Hepatocyte (in vitro differentiated cells): ENCODE measurements at regions not wholly inside any gene's neighbourhood (a gene's known extent, or its start where the extent isn't known, plus 50 kb on each side); places are given as distances from the start of the nearest gene placed in this dataset.

ENCODE experiments used
- EZH2 ChIP-seq: fragments of 200-600 bp; sonication (generic); IDR thresholded peaks from 2 replicates; pipeline ENCODE4 v1.6.1; 2016; ENCODE audit warnings: antibody characterized with exemption, mild to moderate bottlenecking, borderline replicate concordance
- EZH2phosphoT487 ChIP-seq: fragments of 200-600 bp; sonication (generic); IDR thresholded peaks from one replicate; pipeline ENCODE4 v1.6.1; 2018; ENCODE audit warnings: antibody characterized with exemption, mild to moderate bottlenecking, low read depth, moderate library complexity; ENCODE audit not compliant: unreplicated experiment, severe bottlenecking
- TF ChIP-seq, protein P1 (sequence below): fragments of 200-600 bp; sonication (generic); IDR thresholded peaks from 2 replicates; pipeline ENCODE4 v1.5.1; 2016; ENCODE audit warnings: antibody characterized with exemption, mild to moderate bottlenecking; ENCODE audit not compliant: poor library complexity

DNA sequence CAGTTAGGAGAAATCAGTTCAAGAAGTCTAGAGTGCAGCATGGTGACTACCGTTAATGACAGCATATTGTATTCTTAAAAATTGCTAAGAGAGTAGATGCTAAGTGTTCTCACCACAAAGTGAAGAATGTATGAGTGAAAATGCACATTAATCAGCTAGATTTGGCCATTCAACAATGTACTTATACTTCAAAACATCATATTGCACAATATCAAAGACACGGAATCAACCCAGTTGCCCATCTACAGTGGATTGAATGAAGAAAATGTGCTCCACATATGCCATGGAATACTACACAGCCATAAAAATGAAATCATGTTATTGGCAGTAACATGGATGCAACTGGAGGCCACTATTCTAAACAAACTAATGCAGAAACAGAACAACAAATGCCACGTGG, 119.9 kb upstream of the NDN start:
- TF ChIP-seq EZH2 = no peak
- TF ChIP-seq, protein P1, sequence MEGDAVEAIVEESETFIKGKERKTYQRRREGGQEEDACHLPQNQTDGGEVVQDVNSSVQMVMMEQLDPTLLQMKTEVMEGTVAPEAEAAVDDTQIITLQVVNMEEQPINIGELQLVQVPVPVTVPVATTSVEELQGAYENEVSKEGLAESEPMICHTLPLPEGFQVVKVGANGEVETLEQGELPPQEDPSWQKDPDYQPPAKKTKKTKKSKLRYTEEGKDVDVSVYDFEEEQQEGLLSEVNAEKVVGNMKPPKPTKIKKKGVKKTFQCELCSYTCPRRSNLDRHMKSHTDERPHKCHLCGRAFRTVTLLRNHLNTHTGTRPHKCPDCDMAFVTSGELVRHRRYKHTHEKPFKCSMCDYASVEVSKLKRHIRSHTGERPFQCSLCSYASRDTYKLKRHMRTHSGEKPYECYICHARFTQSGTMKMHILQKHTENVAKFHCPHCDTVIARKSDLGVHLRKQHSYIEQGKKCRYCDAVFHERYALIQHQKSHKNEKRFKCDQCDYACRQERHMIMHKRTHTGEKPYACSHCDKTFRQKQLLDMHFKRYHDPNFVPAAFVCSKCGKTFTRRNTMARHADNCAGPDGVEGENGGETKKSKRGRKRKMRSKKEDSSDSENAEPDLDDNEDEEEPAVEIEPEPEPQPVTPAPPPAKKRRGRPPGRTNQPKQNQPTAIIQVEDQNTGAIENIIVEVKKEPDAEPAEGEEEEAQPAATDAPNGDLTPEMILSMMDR = no peak
- TF ChIP-seq EZH2phosphoT487 = no peak
